IMR-90 (cell line): ENCODE measurements at regions not wholly inside any gene's neighbourhood (a gene's known extent, or its start where the extent isn't known, plus 50 kb on each side); places are given as distances from the start of the nearest gene placed in this dataset.

ENCODE experiments used
- BHLHE40 ChIP-seq: fragments of 150-350 bp; IDR thresholded peaks from 2 replicates; pipeline ENCODE4 v1.6.1; 2016; ENCODE audit warnings: mild to moderate bottlenecking, low read depth, low read length
- CEBPB ChIP-seq: IDR thresholded peaks from 2 replicates; pipeline ENCODE4 v1.6.1; 2012; ENCODE audit warnings: low read depth, low read length, improper control_type of control experiment
- CTCF ChIP-seq: conservative IDR thresholded peaks from 2 replicates; pipeline ENCODE4 v1.5.1; 2012; ENCODE audit warnings: mild to moderate bottlenecking, low read depth, low read length, improper control_type of control experiment
- ELK1 ChIP-seq: fragments of 150-350 bp; IDR thresholded peaks from 2 replicates; pipeline ENCODE4 v1.6.1; 2016; ENCODE audit warnings: low read depth, mild to moderate bottlenecking, low read length, moderate library complexity, borderline replicate concordance
- MAFK ChIP-seq: IDR thresholded peaks from 2 replicates; pipeline ENCODE4 v1.6.1; 2012; ENCODE audit warnings: low read depth, low read length, improper control_type of control experiment
- MAZ ChIP-seq: IDR thresholded peaks from 2 replicates; pipeline ENCODE4 v1.6.1; 2012; ENCODE audit warnings: low read depth, mild to moderate bottlenecking, low read length, improper control_type of control experiment, moderate library complexity, borderline replicate concordance
- MXI1 ChIP-seq: IDR thresholded peaks from 2 replicates; pipeline ENCODE4 v1.6.1; 2012; ENCODE audit warnings: low read depth, mild to moderate bottlenecking, low read length, moderate library complexity, borderline replicate concordance
- NFE2L2 ChIP-seq: fragments of 150-350 bp; IDR thresholded peaks from 2 replicates; pipeline ENCODE4 v1.6.1; 2016; ENCODE audit warnings: low read depth, mild to moderate bottlenecking, low read length
- POLR2A ChIP-seq: IDR thresholded peaks from 2 replicates; pipeline ENCODE4 v1.6.1; 2012; ENCODE audit warnings: mild to moderate bottlenecking, low read depth, low read length
- RAD21 ChIP-seq: IDR thresholded peaks from 2 replicates; pipeline ENCODE4 v1.6.1; 2012; ENCODE audit warnings: low read length, improper control_type of control experiment
- RCOR1 ChIP-seq: IDR thresholded peaks from 2 replicates; pipeline ENCODE4 v1.6.1; 2012; ENCODE audit warnings: mild to moderate bottlenecking, low read length, improper control_type of control experiment; ENCODE audit not compliant: insufficient replicate concordance
- RFX5 ChIP-seq: IDR thresholded peaks from 2 replicates; pipeline ENCODE4 v1.8.0; 2012; ENCODE audit warnings: low read depth, mild to moderate bottlenecking, low read length, moderate library complexity
- SMC3 ChIP-seq: fragments of 150-350 bp; IDR thresholded peaks from 2 replicates; pipeline ENCODE4 v1.6.1; 2016; ENCODE audit warnings: low read depth, mild to moderate bottlenecking, antibody characterized with exemption, low read length, moderate library complexity
- USF2 ChIP-seq: fragments of 150-350 bp; IDR thresholded peaks from 2 replicates; pipeline ENCODE4 v1.6.1; 2017; ENCODE audit warnings: mild to moderate bottlenecking, antibody characterized with exemption, low read length, low read depth

GRCh38 chr6:14819001-14819400 is 426.9 kb upstream of the JARID2 start:
- no peak for TF ChIP-seq CTCF
- no peak for TF ChIP-seq RAD21
- TF ChIP-seq MAZ = no peak
- TF ChIP-seq SMC3 = no peak
- no peak for TF ChIP-seq POLR2A
- TF ChIP-seq MXI1 = no peak
- no peak for TF ChIP-seq CEBPB
- no peak for TF ChIP-seq RCOR1
- no peak for TF ChIP-seq NFE2L2
- no peak for TF ChIP-seq RFX5
- TF ChIP-seq BHLHE40 = no peak
- no peak for TF ChIP-seq MAFK
- no peak for TF ChIP-seq ELK1
- TF ChIP-seq USF2 = no peak
